Fibroblast of lung (primary cell): ENCODE measurements at regions not wholly inside any gene's neighbourhood (a gene's known extent, or its start where the extent isn't known, plus 50 kb on each side); places are given as distances from the start of the nearest gene placed in this dataset.
"Not testable (repeated sequence)": the region's sequence is repeated elsewhere in the genome, so short reads cannot be mapped to it uniquely, and the experiment has no call there.

Source experiments
- DNase-seq, 2 donors: peaks; one replicate each; pipeline versions ENCODE4 v3.0.0 to v3.0.0-alpha.2; 2010; ENCODE audit warnings: low read depth in 2 of 2
- H2AFZ ChIP-seq: 2 replicates; pipeline ENCODE4 v1.5.1; 2012; ENCODE audit warnings: low read length, control low read depth, inconsistent platforms
- H3K27ac ChIP-seq: 2 replicates; pipeline ENCODE4 v1.5.1; 2011; ENCODE audit warnings: low read length, control low read depth; ENCODE audit not compliant: insufficient read depth
- H3K27me3 ChIP-seq: 2 replicates; pipeline ENCODE4 v1.5.1; 2011; ENCODE audit warnings: mild to moderate bottlenecking, low read length; ENCODE audit not compliant: control insufficient read depth, insufficient read depth
- H3K36me3 ChIP-seq: 2 replicates; pipeline ENCODE4 v1.5.1; 2011; ENCODE audit warnings: low read length; ENCODE audit not compliant: control insufficient read depth, insufficient read depth
- H3K4me1 ChIP-seq: 2 replicates; pipeline ENCODE4 v1.5.1; 2011; ENCODE audit warnings: low read length; ENCODE audit not compliant: control insufficient read depth, insufficient read depth; ENCODE audit errors: extremely low read depth
- H3K4me2 ChIP-seq: 2 replicates; pipeline ENCODE4 v1.5.1; 2011; ENCODE audit warnings: low read length, control low read depth; ENCODE audit not compliant: insufficient read depth; ENCODE audit errors: extremely low read depth
- H3K4me3 ChIP-seq, 4 experiments: fragments of 200-600 bp in 1 of 4; sonication (generic) in 1 of 4; replicated peaks in 1 of 4; 2 replicates each; pipeline ENCODE4 v1.5.1; 2011 to 2016; ENCODE audit warnings: low read length in 4 of 4, low read depth in 3 of 4, mild to moderate bottlenecking in 3 of 4, control low read depth in 2 of 4, inconsistent platforms in 1 of 4, mixed read lengths in 1 of 4; ENCODE audit not compliant: insufficient read depth in 1 of 4; ENCODE audit errors: control extremely low read depth in 1 of 4
- H3K79me2 ChIP-seq: 2 replicates; pipeline ENCODE4 v1.5.1; 2012; ENCODE audit warnings: mild to moderate bottlenecking, low read length, inconsistent platforms; ENCODE audit not compliant: control insufficient read depth, insufficient read depth
- H3K9ac ChIP-seq: 2 replicates; pipeline ENCODE4 v1.5.1; 2011; ENCODE audit warnings: mild to moderate bottlenecking, low read length, control low read depth; ENCODE audit not compliant: insufficient read depth
- H3K9me3 ChIP-seq: 2 replicates; pipeline ENCODE4 v1.5.1; 2012; ENCODE audit warnings: low read depth, low read length; ENCODE audit not compliant: control insufficient read depth, insufficient read depth
- H4K20me1 ChIP-seq: 2 replicates; pipeline ENCODE4 v1.5.1; 2011; ENCODE audit warnings: low read length; ENCODE audit not compliant: control insufficient read depth, insufficient read depth; ENCODE audit errors: extremely low read depth
- EZH2 ChIP-seq: IDR thresholded peaks from 2 replicates; pipeline ENCODE4 v1.5.1; 2012; ENCODE audit warnings: low read length, control low read depth, mild to moderate bottlenecking; ENCODE audit errors: missing control alignments
- TF ChIP-seq, protein P1 (sequence below), 2 donors: IDR thresholded peaks in 1 of 2; conservative IDR thresholded peaks in 1 of 2; 1 replicate in 1 of 2; 2 replicates in 1 of 2; pipeline ENCODE4 v1.5.1; 2011 to 2012; ENCODE audit warnings: low read length in 2 of 2, control low read depth in 1 of 2, inconsistent platforms in 1 of 2, low read depth in 1 of 2, mild to moderate bottlenecking in 1 of 2

DNA sequence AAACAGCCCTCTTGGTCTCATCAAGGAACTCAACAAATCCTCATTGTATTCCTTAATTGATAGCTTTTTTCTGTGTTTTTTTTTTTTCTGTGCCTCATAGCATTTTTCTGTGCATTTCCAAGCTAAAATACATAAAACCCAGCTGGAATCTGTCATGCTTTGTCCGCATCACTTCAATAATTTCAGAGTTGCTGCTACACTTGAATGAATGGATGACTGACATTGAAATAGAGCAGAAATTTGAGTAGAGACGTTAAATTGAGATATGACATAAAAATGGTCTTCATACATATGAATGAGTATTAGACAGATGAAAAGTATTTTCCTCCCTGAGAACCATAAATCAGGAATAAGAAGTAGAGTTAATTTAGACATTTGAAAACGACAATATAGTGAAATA, 593.2 kb downstream of the TMA16 start:
- no peak overlapping the region for H3K4me3 ChIP-seq
- no peaks in the 10 kb centered on the region for H4K20me1 ChIP-seq
- TF ChIP-seq, protein P1, sequence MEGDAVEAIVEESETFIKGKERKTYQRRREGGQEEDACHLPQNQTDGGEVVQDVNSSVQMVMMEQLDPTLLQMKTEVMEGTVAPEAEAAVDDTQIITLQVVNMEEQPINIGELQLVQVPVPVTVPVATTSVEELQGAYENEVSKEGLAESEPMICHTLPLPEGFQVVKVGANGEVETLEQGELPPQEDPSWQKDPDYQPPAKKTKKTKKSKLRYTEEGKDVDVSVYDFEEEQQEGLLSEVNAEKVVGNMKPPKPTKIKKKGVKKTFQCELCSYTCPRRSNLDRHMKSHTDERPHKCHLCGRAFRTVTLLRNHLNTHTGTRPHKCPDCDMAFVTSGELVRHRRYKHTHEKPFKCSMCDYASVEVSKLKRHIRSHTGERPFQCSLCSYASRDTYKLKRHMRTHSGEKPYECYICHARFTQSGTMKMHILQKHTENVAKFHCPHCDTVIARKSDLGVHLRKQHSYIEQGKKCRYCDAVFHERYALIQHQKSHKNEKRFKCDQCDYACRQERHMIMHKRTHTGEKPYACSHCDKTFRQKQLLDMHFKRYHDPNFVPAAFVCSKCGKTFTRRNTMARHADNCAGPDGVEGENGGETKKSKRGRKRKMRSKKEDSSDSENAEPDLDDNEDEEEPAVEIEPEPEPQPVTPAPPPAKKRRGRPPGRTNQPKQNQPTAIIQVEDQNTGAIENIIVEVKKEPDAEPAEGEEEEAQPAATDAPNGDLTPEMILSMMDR (conservative IDR thresholded peaks at IDR 0.05 in 1 of 2, IDR thresholded peaks at IDR 0.05 in 1 of 2; ENCODE audit: low read depth in 1 of 2, low read length in 2 of 2) = no peak
- TF ChIP-seq EZH2 = no peak
- DNase-seq = no peak
- H3K9me3 ChIP-seq = no peaks in the 10 kb centered on the region
- no peaks in the 10 kb centered on the region for H3K27me3 ChIP-seq
- no peaks in the 10 kb centered on the region for H3K79me2 ChIP-seq
- H3K36me3 ChIP-seq = no peaks in the 10 kb centered on the region
- H3K4me1 ChIP-seq = no peaks in the 10 kb centered on the region
- no peak overlapping the region for H2AFZ ChIP-seq
- H3K4me2 ChIP-seq = no peak overlapping the region
- H3K27ac ChIP-seq = no peak overlapping the region
- no peak overlapping the region for H3K9ac ChIP-seq

DNA sequence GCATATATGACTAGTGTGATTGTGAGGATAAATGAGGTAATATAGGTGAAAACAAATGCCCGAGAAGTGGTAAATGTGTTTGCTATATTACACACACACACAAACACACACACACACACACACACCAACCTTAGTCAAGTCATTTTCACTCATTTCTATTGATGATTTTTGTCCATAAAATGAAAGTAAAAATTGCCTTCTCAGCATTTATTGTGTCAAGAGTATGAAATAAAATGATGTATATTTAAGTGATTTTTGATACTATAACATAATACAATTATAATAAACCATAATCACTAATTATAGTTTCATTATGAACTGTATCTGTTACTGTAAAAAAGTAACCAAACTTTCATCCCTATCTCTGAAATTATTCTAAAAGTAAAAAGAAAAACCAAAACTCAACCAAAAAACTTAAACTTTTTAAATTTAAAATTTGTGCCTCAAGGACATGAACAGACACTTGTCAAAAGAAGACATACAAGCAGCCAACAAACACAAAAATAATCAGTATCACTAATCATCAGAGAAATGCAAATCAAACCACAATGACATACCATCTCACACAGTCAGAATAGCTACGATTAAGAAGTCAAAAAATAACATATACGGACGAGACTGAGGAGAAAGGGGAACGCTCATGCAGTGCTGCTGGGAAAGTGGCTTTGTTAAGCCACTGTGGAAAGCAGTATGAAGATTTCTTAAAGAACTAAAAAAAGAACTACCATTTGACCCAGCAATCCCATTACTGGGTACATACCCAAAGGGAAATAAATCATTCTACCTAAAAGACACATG, 601.0 kb downstream of the TMA16 start:
- H3K27me3 ChIP-seq = no peaks in the 10 kb centered on the region
- no peak overlapping the region for H3K9ac ChIP-seq
- H3K9me3 ChIP-seq = no peaks in the 10 kb centered on the region
- TF ChIP-seq, protein P1 (conservative IDR thresholded peaks at IDR 0.05 in 1 of 2, IDR thresholded peaks at IDR 0.05 in 1 of 2; ENCODE audit: low read depth in 1 of 2, low read length in 2 of 2) = no peak
- TF ChIP-seq EZH2 = no peak
- H3K4me1 ChIP-seq = no peaks in the 10 kb centered on the region
- no peak overlapping the region for H3K4me2 ChIP-seq
- H4K20me1 ChIP-seq = no peaks in the 10 kb centered on the region
- no peak overlapping the region for H3K27ac ChIP-seq
- H3K4me3 ChIP-seq = no peak overlapping the region
- no peaks in the 10 kb centered on the region for H3K79me2 ChIP-seq
- no peaks in the 10 kb centered on the region for H3K36me3 ChIP-seq
- no peak overlapping the region for H2AFZ ChIP-seq
- peak in 1 of 2 donors; percentile 81 for DNase-seq

DNA sequence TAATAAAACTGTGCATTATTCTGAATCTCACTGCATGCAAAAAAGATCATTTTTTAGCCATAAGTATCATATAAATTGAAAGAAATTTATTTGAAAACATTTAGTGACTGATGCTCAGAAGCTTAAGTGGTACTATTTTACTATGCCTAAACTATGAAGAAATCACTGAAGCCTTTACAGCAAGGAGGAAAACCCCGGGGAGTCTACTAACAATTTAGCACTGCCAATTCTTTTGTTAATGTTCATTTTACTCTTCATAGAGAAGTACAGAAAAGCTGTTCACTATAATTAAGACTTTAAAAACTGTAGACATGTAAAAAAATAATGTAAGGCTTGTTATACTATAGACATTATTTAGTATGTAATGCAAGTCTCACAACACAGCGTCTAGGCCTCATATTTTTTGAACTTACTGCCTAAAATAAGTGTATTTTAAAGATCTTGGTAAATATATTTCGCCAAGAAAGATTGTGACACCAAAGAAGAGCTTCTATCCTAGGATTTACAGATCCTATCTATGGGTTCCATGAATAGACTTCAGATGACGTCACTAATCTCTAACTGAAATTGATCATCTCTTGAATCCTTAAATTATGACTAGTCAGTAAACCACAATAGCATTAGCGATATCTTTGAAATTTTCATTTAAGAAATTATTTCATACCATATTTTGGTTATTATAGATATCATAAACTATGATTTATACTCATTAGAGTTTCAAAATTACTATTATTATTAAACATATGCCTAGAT, 602.5 kb downstream of the TMA16 start:
- Histone ChIP-seq H3K79me2 (no peaks in the 10 kb centered on the region), H3K4me3 (no peak overlapping the region), H3K4me1 (no peaks in the 10 kb centered on the region), H3K36me3 (no peaks in the 10 kb centered on the region), H3K9ac (no peak overlapping the region), H3K27me3 (no peaks in the 10 kb centered on the region), H4K20me1 (no peaks in the 10 kb centered on the region), H2AFZ (no peak overlapping the region), H3K9me3 (no peaks in the 10 kb centered on the region), H3K27ac (no peak overlapping the region), H3K4me2 (no peak overlapping the region)
- TF ChIP-seq, protein P1 (conservative IDR thresholded peaks at IDR 0.05 in 1 of 2, IDR thresholded peaks at IDR 0.05 in 1 of 2; ENCODE audit: low read depth in 1 of 2, low read length in 2 of 2) = no peak
- DNase-seq = no peak

DNA sequence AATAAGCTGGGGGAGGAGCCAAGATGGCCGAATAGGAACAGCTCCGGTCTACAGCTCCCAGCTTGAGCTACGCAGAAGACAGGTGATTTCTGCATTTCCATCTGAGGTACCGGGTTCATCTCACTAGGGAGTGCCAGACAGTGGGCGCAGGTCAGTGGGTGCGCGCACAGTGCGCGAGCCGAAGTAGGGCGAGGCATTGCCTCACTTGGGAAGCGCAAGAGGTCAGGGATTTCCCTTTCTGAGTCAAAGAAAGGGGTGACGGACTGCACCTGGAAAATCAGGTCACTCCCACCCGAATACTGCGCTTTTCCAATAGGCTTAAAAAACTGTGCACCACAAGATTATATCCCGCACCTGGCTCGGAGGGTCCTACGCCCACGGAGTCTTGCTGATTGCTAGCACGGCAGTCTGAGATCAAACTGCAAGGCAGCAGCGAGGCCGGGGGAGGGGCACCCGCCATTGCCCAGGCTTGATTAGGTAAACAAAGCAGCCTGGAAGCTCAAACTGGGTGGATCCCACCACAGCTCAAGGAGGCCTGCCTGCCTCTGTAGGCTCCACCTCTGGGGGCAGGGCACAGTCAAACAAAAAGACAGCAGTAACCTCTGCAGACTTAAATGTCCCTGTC, 606.4 kb downstream of the TMA16 start:
- H3K36me3 ChIP-seq, H3K9me3 ChIP-seq, H3K4me2 ChIP-seq, H3K27me3 ChIP-seq, H3K4me1 ChIP-seq, H2AFZ ChIP-seq, DNase-seq, H3K4me3 ChIP-seq, H4K20me1 ChIP-seq, H3K27ac ChIP-seq, H3K79me2 ChIP-seq, H3K9ac ChIP-seq: not testable (repeated sequence)
